Sigmoid colon (tissue), 6 donors: ENCODE measurements at regions not wholly inside any gene's neighbourhood (a gene's known extent, or its start where the extent isn't known, plus 50 kb on each side); places are given as distances from the start of the nearest gene placed in this dataset.

ENCODE experiments used
- DNase-seq: peaks from one replicate; pipeline ENCODE4 v3.0.0-alpha.2; 2019
- H3K27ac ChIP-seq, 4 donors: fragments of 200-600 bp; sonication (generic); one replicate each; pipeline ENCODE4 v1.5.1; 2016 to 2019; ENCODE audit warnings: mild to moderate bottlenecking in 1 of 4
- H3K27me3 ChIP-seq, 3 donors: fragments of 200-600 bp; sonication (generic); one replicate each; pipeline ENCODE4 v1.5.1; 2019; ENCODE audit warnings: mild to moderate bottlenecking in 1 of 3
- H3K36me3 ChIP-seq, 4 donors: fragments of 200-600 bp; sonication (generic); one replicate each; pipeline ENCODE4 v1.5.1; 2016 to 2019
- H3K4me1 ChIP-seq, 4 donors: fragments of 200-600 bp; sonication (generic); one replicate each; pipeline ENCODE4 v1.5.1; 2017 to 2019
- H3K4me3 ChIP-seq, 4 donors: fragments of 200-600 bp; sonication (generic); one replicate each; pipeline ENCODE4 v1.5.1; 2017 to 2019; ENCODE audit warnings: mild to moderate bottlenecking in 2 of 4, moderate library complexity in 1 of 4
- H3K9me3 ChIP-seq, 4 donors: fragments of 200-600 bp in 3 of 4; sonication (generic) in 3 of 4; one replicate each; pipeline versions ENCODE4 v1.5.1 to v1.6.1; 2013 to 2019
- CTCF ChIP-seq, 4 experiments: fragments of 450-650 bp in 3 of 4; fragments of 200-600 bp in 1 of 4; IDR thresholded peaks; one replicate each; pipeline ENCODE4 v1.5.1; 2016 to 2019; ENCODE audit warnings: antibody characterized with exemption in 4 of 4, mild to moderate bottlenecking in 3 of 4, moderate library complexity in 2 of 4
- EP300 ChIP-seq, 4 donors: sonication (generic); formaldehyde crosslinking; IDR thresholded peaks; one replicate each; pipeline ENCODE4 v1.6.1; 2017; ENCODE audit warnings: antibody characterized with exemption in 4 of 4
- POLR2A ChIP-seq, 2 donors: fragments of 450-650 bp; IDR thresholded peaks; one replicate each; pipeline ENCODE4 v1.6.1; 2016; ENCODE audit warnings: antibody characterized with exemption in 2 of 2, mild to moderate bottlenecking in 2 of 2, moderate library complexity in 2 of 2
- POLR2AphosphoS5 ChIP-seq, 4 donors: sonication (generic); formaldehyde crosslinking; IDR thresholded peaks; one replicate each; pipeline ENCODE4 v1.6.1; 2017; ENCODE audit warnings: antibody characterized with exemption in 4 of 4
- WGBS, 2 donors: extraction: QIAGEN DNeasy Blood & Tissue Kit; methylation state at CpG; one replicate each; pipeline ENCODE4 v1.1.7; 2013; 5-methylcytosine and 5-hydroxymethylcytosine counted together
- intact Hi-C: fragments of 100-400 bp; cut with DNase I; formaldehyde crosslinking; loops from one replicate; pipeline ENCODE4 v1.15.1; 2023
- donor health status: healthy with polysubstance abuse.
- donor health status: healthy.

- WGBS, 2 donors = 58 to 74% methylated on average over 2 of the region's 2 CpGs
- H3K27ac ChIP-seq = no peak overlapping the region
- H3K4me3 ChIP-seq = no peak overlapping the region
- peaks cover 0 to 3% (median 0%) of the 10 kb centered on the region in 4 donors for H3K9me3 ChIP-seq
- TF ChIP-seq CTCF (IDR thresholded peaks at IDR 0.05) = no peak
- no peak for TF ChIP-seq POLR2A (IDR thresholded peaks at IDR 0.05)
- TF ChIP-seq EP300 (IDR thresholded peaks at IDR 0.05) = no peak
- no peak for TF ChIP-seq POLR2AphosphoS5 (IDR thresholded peaks at IDR 0.05)
- intact Hi-C loops = no loop called here
- no peaks in the 10 kb centered on the region for H3K27me3 ChIP-seq
- H3K4me1 ChIP-seq = no peaks in the 10 kb centered on the region
- H3K36me3 ChIP-seq = no peaks in the 10 kb centered on the region
- no peak for DNase-seq
Observed at GRCh38 chr14:25477316-25478098, 427.6 kb upstream of the STXBP6 start.

- TF ChIP-seq EP300 (IDR thresholded peaks at IDR 0.05) (no peak), CTCF (IDR thresholded peaks at IDR 0.05) (no peak), POLR2AphosphoS5 (IDR thresholded peaks at IDR 0.05) (no peak), POLR2A (IDR thresholded peaks at IDR 0.05) (no peak)
- H3K4me1 ChIP-seq = no peaks in the 10 kb centered on the region
- peaks cover 0 to 3% (median 0%) of the 10 kb centered on the region in 4 donors for H3K9me3 ChIP-seq
- 95 to 98% methylated on average over 1 of the region's 1 CpG for WGBS, 2 donors
- intact Hi-C loops = no loop called here
- no peak for DNase-seq
- no peaks in the 10 kb centered on the region for H3K27me3 ChIP-seq
- H3K4me3 ChIP-seq = no peak overlapping the region
- no peaks in the 10 kb centered on the region for H3K36me3 ChIP-seq
- H3K27ac ChIP-seq = no peak overlapping the region
Observed at GRCh38 chr14:25472700-25473099, 422.8 kb upstream of the STXBP6 start.

GRCh38 chr14:25464772-25465171, 414.8 kb upstream of the STXBP6 start:
- intact Hi-C loops = no loop called here
- no peak for DNase-seq
- Histone ChIP-seq H3K27me3 (no peaks in the 10 kb centered on the region), H3K9me3 (no peaks in the 10 kb centered on the region), H3K27ac (no peak overlapping the region), H3K4me1 (peaks cover 0 to 6% (median 0%) of the 10 kb centered on the region in 4 donors), H3K36me3 (no peaks in the 10 kb centered on the region), H3K4me3 (no peak overlapping the region)
- TF ChIP-seq CTCF (IDR thresholded peaks at IDR 0.05) = no peak
- no peak for TF ChIP-seq POLR2AphosphoS5 (IDR thresholded peaks at IDR 0.05)
- no peak for TF ChIP-seq EP300 (IDR thresholded peaks at IDR 0.05)
- TF ChIP-seq POLR2A (IDR thresholded peaks at IDR 0.05) = no peak

GRCh38 chr14:25464078-25464477, 414.1 kb upstream of the STXBP6 start:
- Histone ChIP-seq H3K27me3 (no peaks in the 10 kb centered on the region), H3K36me3 (no peaks in the 10 kb centered on the region), H3K4me3 (no peak overlapping the region), H3K9me3 (no peaks in the 10 kb centered on the region), H3K4me1 (peaks cover 0 to 6% (median 0%) of the 10 kb centered on the region in 4 donors), H3K27ac (no peak overlapping the region)
- intact Hi-C loops = no loop called here
- DNase-seq = no peak
- TF ChIP-seq POLR2A (IDR thresholded peaks at IDR 0.05) (no peak), POLR2AphosphoS5 (IDR thresholded peaks at IDR 0.05) (no peak), EP300 (IDR thresholded peaks at IDR 0.05) (no peak), CTCF (IDR thresholded peaks at IDR 0.05) (no peak)

GRCh38 chr14:25463480-25463879, 413.5 kb upstream of the STXBP6 start:
- Histone ChIP-seq H3K36me3 (no peaks in the 10 kb centered on the region), H3K4me3 (no peak overlapping the region), H3K27me3 (no peaks in the 10 kb centered on the region), H3K9me3 (no peaks in the 10 kb centered on the region), H3K4me1 (peaks cover 0 to 6% (median 0%) of the 10 kb centered on the region in 4 donors), H3K27ac (no peak overlapping the region)
- 36 to 74% methylated on average over 1 of the region's 1 CpG for WGBS, 2 donors
- no peak for TF ChIP-seq EP300 (IDR thresholded peaks at IDR 0.05)
- TF ChIP-seq CTCF (IDR thresholded peaks at IDR 0.05) = no peak
- no peak for TF ChIP-seq POLR2AphosphoS5 (IDR thresholded peaks at IDR 0.05)
- TF ChIP-seq POLR2A (IDR thresholded peaks at IDR 0.05) = no peak
- intact Hi-C loops = no loop called here
- no peak for DNase-seq
